GM23248 (cell line): ENCODE measurements at regions not wholly inside any gene's neighbourhood (a gene's known extent, or its start where the extent isn't known, plus 50 kb on each side); places are given as distances from the start of the nearest gene placed in this dataset.

ENCODE experiments used
- EZH2 ChIP-seq: fragments of 200-600 bp; sonication (generic); IDR thresholded peaks from 2 replicates; pipeline ENCODE4 v1.6.1; 2018; ENCODE audit warnings: antibody characterized with exemption, mild to moderate bottlenecking; ENCODE audit not compliant: insufficient read depth, poor library complexity, severe bottlenecking
- EZH2phosphoT487 ChIP-seq: fragments of 200-600 bp; sonication (generic); IDR thresholded peaks from 2 replicates; pipeline ENCODE4 v1.6.1; 2018; ENCODE audit warnings: antibody characterized with exemption, moderate library complexity, mild to moderate bottlenecking, low read depth; ENCODE audit not compliant: insufficient read depth

- TF ChIP-seq EZH2phosphoT487, result no peak
- TF ChIP-seq EZH2, result no peak
Observed at GRCh38 chr13:53873558-53873957, 844.9 kb downstream of the OLFM4 start.
